A549 (cell line): ENCODE measurements at regions not wholly inside any gene's neighbourhood (a gene's known extent, or its start where the extent isn't known, plus 50 kb on each side); places are given as distances from the start of the nearest gene placed in this dataset.

Experiments
- ATAC-seq, 2 experiments: fragments of 200-7000 bp in 1 of 2; fragments of >200 bp in 1 of 2; cut with Nextera tagmentation in 1 of 2; cut with Tn5 transposase in 1 of 2; 3 replicates each; pipeline versions ENCODE4 v1.8.0 to v1.9.1; 2018 to 2020; ENCODE audit warnings: mild to moderate bottlenecking in 1 of 2, moderate library complexity in 1 of 2
- CTCF ChIA-PET: fragments of 300-600 bp; sonication (Branson Sonifier 250); formaldehyde crosslinking; extraction: SDS; loops from one replicate; lab custom pipeline; 2021; ENCODE audit warnings: antibody characterized with exemption, inconsistent platforms; lab: Yijun Ruan, JAX
- POLR2A ChIA-PET: fragments of 350-600 bp; formaldehyde crosslinking; extraction: SDS; loops from one replicate; lab custom pipeline; 2021; ENCODE audit warnings: antibody characterized with exemption, inconsistent platforms; lab: Yijun Ruan, JAX
- DNase-seq, 2 experiments: peaks; one replicate each; pipeline versions ENCODE4 v3.0.0 to v3.0.0-alpha.2; 2011 to 2016; ENCODE audit warnings: low read depth in 1 of 2, low spot score in 1 of 2
- FAIRE-seq: peaks from 2 replicates; lab custom pipeline; 2011; peaks lifted over from hg19 to GRCh38; lab: Jason Lieb, UNC
- H3K27ac ChIP-seq, 2 experiments: fragments of >200 bp; sonication (Bioruptor Twin); formaldehyde crosslinking; 3 replicates each; pipeline ENCODE4 v1.5.1; 2016 to 2017
- H3K4me1 ChIP-seq: fragments of >200 bp; sonication (Bioruptor Twin); formaldehyde crosslinking; 3 replicates; pipeline ENCODE4 v1.6.1; 2016
- H3K4me2 ChIP-seq: fragments of >200 bp; sonication (Bioruptor Twin); formaldehyde crosslinking; 3 replicates; pipeline ENCODE4 v1.6.1; 2016
- H3K4me3 ChIP-seq: fragments of >200 bp; sonication (Bioruptor Twin); formaldehyde crosslinking; 3 replicates; pipeline ENCODE4 v1.5.1; 2016
- H3K9me3 ChIP-seq: fragments of >200 bp; sonication (Bioruptor Twin); formaldehyde crosslinking; 3 replicates; pipeline ENCODE4 v1.6.1; 2016
- BHLHE40 ChIP-seq: IDR thresholded peaks from 2 replicates; pipeline ENCODE4 v1.6.1; 2012; ENCODE audit warnings: low read depth, low read length, inconsistent platforms
- CBX2 ChIP-seq: fragments of 200-600 bp; sonication (generic); IDR thresholded peaks from 2 replicates; pipeline ENCODE4 v1.6.1; 2016; ENCODE audit warnings: low read depth, mild to moderate bottlenecking, borderline replicate concordance
- CEBPB ChIP-seq, 2 experiments: fragments of >200 bp in 1 of 2; sonication (Bioruptor Twin) in 1 of 2; formaldehyde crosslinking in 1 of 2; IDR thresholded peaks; 2 replicates each; pipeline ENCODE4 v1.6.1; 2012 to 2016
- CHD4 ChIP-seq: fragments of 200-600 bp; sonication (generic); IDR thresholded peaks from 2 replicates; pipeline ENCODE4 v1.6.1; 2016; ENCODE audit warnings: antibody characterized with exemption, mild to moderate bottlenecking, borderline replicate concordance
- EHF ChIP-seq: fragments of 250-450 bp; sonication (Bioruptor Pico); IDR thresholded peaks from 2 replicates; pipeline ENCODE4 v1.5.0; 2020; ENCODE audit warnings: mild to moderate bottlenecking
- EHMT2 ChIP-seq: fragments of 200-600 bp; sonication (generic); IDR thresholded peaks from 2 replicates; pipeline ENCODE4 v1.6.1; 2016; ENCODE audit warnings: antibody characterized with exemption, low read depth, mild to moderate bottlenecking, moderate library complexity
- ESRRA ChIP-seq: fragments of 150-350 bp; IDR thresholded peaks from 2 replicates; pipeline ENCODE4 v1.6.1; 2014; ENCODE audit warnings: mild to moderate bottlenecking, low read length, borderline replicate concordance
- FOSL2 ChIP-seq, 2 experiments: fragments of 450-650 bp in 1 of 2; fragments of >200 bp in 1 of 2; sonication (Bioruptor Twin) in 1 of 2; formaldehyde crosslinking; IDR thresholded peaks; 2 replicates each; pipeline versions ENCODE4 v1.5.0 to v1.6.1; 2016 to 2020; ENCODE audit warnings: mild to moderate bottlenecking in 1 of 2, moderate library complexity in 1 of 2
- HDAC2 ChIP-seq: fragments of 200-600 bp; sonication (generic); IDR thresholded peaks from 2 replicates; pipeline ENCODE4 v1.6.1; 2016
- HEYL ChIP-seq: fragments of 250-450 bp; sonication (Bioruptor Pico); IDR thresholded peaks from 2 replicates; pipeline ENCODE4 v1.8.0; 2021; ENCODE audit warnings: mild to moderate bottlenecking, moderate library complexity
- HOXA7 ChIP-seq: fragments of 250-450 bp; sonication (Bioruptor Pico); IDR thresholded peaks from 2 replicates; pipeline ENCODE4 v1.5.0; 2020; ENCODE audit warnings: mild to moderate bottlenecking, moderate library complexity
- HOXB13 ChIP-seq: fragments of 250-450 bp; sonication (Bioruptor Pico); IDR thresholded peaks from 2 replicates; pipeline ENCODE4 v1.5.0; 2020; ENCODE audit warnings: low read depth, mild to moderate bottlenecking, moderate library complexity
- HOXB5 ChIP-seq: fragments of 250-450 bp; sonication (Bioruptor Pico); IDR thresholded peaks from 2 replicates; pipeline ENCODE4 v1.5.0; 2020; ENCODE audit warnings: mild to moderate bottlenecking, moderate library complexity
- JUN ChIP-seq, 2 experiments: fragments of >200 bp; sonication (Bioruptor Twin); formaldehyde crosslinking; IDR thresholded peaks; 2 replicates in 1 of 2; 3 replicates in 1 of 2; pipeline ENCODE4 v1.6.1; 2016 to 2017
- MAFK ChIP-seq: fragments of 450-650 bp; IDR thresholded peaks from 2 replicates; pipeline ENCODE4 v1.6.1; 2014; ENCODE audit not compliant: partially characterized antibody
- MAZ ChIP-seq: fragments of 150-350 bp; IDR thresholded peaks from 2 replicates; pipeline ENCODE4 v1.6.1; 2014; ENCODE audit warnings: antibody characterized with exemption, low read depth, low read length, borderline replicate concordance
- MYC ChIP-seq: IDR thresholded peaks from 2 replicates; pipeline ENCODE4 v1.6.1; 2012; ENCODE audit warnings: mild to moderate bottlenecking, inconsistent platforms, low read length, improper control_type of control experiment, borderline replicate concordance
- NR3C1 ChIP-seq: fragments of >200 bp; sonication (Bioruptor Twin); formaldehyde crosslinking; IDR thresholded peaks from 3 replicates; pipeline ENCODE4 v1.6.1; 2017
- PHF8 ChIP-seq: fragments of 200-600 bp; sonication (generic); IDR thresholded peaks from 2 replicates; pipeline ENCODE4 v1.6.1; 2016; ENCODE audit warnings: low read depth, mild to moderate bottlenecking, antibody characterized with exemption, moderate library complexity, borderline replicate concordance
- RAD21 ChIP-seq, 2 experiments: fragments of >200 bp in 1 of 2; sonication (Bioruptor Twin) in 1 of 2; formaldehyde crosslinking in 1 of 2; IDR thresholded peaks in 1 of 2; conservative IDR thresholded peaks in 1 of 2; 2 replicates in 1 of 2; 3 replicates in 1 of 2; pipeline ENCODE4 v1.6.1; 2012 to 2018; ENCODE audit warnings: inconsistent platforms in 1 of 2
- RFX5 ChIP-seq: fragments of 450-650 bp; IDR thresholded peaks from 2 replicates; pipeline ENCODE4 v1.7.1; 2014; ENCODE audit warnings: antibody characterized with exemption, mild to moderate bottlenecking, moderate library complexity
- SREBF2 ChIP-seq: fragments of 450-650 bp; IDR thresholded peaks from 2 replicates; pipeline ENCODE4 v1.6.1; 2014; ENCODE audit warnings: mild to moderate bottlenecking, moderate library complexity
- TFCP2L1 ChIP-seq: fragments of 250-450 bp; sonication (Bioruptor Pico); IDR thresholded peaks from 2 replicates; pipeline ENCODE4 v1.5.0; 2021; ENCODE audit warnings: mild to moderate bottlenecking
- ZC3H11A ChIP-seq: fragments of 450-650 bp; IDR thresholded peaks from 2 replicates; pipeline ENCODE4 v1.6.1; 2014; ENCODE audit warnings: antibody characterized with exemption, mild to moderate bottlenecking
- ZNF302 ChIP-seq: fragments of 250-450 bp; sonication (Bioruptor Pico); IDR thresholded peaks from 2 replicates; pipeline ENCODE4 v1.9.0; 2021; ENCODE audit warnings: inconsistent platforms, mild to moderate bottlenecking, moderate library complexity
- ZSCAN20 ChIP-seq: fragments of 250-450 bp; sonication (Bioruptor Pico); IDR thresholded peaks from 2 replicates; pipeline ENCODE4 v1.8.0; 2022; ENCODE audit warnings: mild to moderate bottlenecking, moderate library complexity
- WGBS: methylation state at CpG from one replicate; pipeline ENCODE4 v1.1.6; 2017; ENCODE audit errors: missing lambda C conversion rate; 5-methylcytosine and 5-hydroxymethylcytosine counted together
- TF ChIP-seq, protein P1 (sequence below): IDR thresholded peaks from 2 replicates; pipeline ENCODE4 v1.6.1; 2012
- TF ChIP-seq, protein P2 (sequence below): fragments of >200 bp; sonication (Bioruptor Twin); formaldehyde crosslinking; IDR thresholded peaks from 3 replicates; pipeline ENCODE4 v1.5.1; 2016
- TF ChIP-seq, protein P3 (sequence below): IDR thresholded peaks from 2 replicates; pipeline ENCODE4 v1.6.1; 2012; ENCODE audit warnings: low read depth, borderline replicate concordance
- TF ChIP-seq, protein P4 (sequence below): fragments of >200 bp; sonication (Bioruptor Twin); formaldehyde crosslinking; IDR thresholded peaks from 2 replicates; pipeline ENCODE4 v1.6.1; 2016

DNA sequence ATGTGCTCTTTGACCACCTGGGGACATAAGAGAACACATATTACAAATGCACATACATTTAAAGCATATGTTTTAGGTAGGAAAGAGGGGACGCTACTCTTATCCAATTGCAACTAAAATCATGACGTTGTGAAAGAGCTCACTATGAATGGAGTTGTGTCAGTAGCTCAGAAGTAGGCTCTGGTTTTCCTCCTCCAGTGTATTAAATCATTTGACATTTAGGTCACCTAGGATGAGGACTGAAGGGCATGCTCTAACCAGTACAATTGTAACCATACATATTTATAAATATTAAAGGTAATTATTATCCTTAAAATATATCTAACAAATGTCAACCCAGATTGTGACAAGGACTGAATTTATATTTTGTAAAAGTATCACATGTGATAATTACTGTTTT, 389.0 kb downstream of the KLF12 start:
- Histone ChIP-seq H3K4me3 (no peak overlapping the region), H3K9me3 (no peaks in the 10 kb centered on the region; the same call in 2 of the 3 replicates)
- TF ChIP-seq ZNF302 (no peak), RFX5 (no peak), HDAC2 (no peak), HOXB5 (CRISPR knock-in tag) (no peak), TFCP2L1 (CRISPR knock-in tag) (no peak), ZC3H11A (no peak), PHF8 (no peak), EHF (CRISPR knock-in tag) (no peak), BHLHE40 (no peak), MAFK (no peak), ZSCAN20 (CRISPR knock-in tag) (no peak), ESRRA (no peak), JUN (IDR thresholded peaks at IDR 0.05) (no peak), SREBF2 (no peak), CHD4 (no peak), HOXA7 (CRISPR knock-in tag) (no peak)
- TF ChIP-seq, protein P1, sequence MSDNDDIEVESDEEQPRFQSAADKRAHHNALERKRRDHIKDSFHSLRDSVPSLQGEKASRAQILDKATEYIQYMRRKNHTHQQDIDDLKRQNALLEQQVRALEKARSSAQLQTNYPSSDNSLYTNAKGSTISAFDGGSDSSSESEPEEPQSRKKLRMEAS, result no peak
- TF ChIP-seq, protein P2, sequence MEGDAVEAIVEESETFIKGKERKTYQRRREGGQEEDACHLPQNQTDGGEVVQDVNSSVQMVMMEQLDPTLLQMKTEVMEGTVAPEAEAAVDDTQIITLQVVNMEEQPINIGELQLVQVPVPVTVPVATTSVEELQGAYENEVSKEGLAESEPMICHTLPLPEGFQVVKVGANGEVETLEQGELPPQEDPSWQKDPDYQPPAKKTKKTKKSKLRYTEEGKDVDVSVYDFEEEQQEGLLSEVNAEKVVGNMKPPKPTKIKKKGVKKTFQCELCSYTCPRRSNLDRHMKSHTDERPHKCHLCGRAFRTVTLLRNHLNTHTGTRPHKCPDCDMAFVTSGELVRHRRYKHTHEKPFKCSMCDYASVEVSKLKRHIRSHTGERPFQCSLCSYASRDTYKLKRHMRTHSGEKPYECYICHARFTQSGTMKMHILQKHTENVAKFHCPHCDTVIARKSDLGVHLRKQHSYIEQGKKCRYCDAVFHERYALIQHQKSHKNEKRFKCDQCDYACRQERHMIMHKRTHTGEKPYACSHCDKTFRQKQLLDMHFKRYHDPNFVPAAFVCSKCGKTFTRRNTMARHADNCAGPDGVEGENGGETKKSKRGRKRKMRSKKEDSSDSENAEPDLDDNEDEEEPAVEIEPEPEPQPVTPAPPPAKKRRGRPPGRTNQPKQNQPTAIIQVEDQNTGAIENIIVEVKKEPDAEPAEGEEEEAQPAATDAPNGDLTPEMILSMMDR, result no peak
- TF ChIP-seq, protein P3, sequence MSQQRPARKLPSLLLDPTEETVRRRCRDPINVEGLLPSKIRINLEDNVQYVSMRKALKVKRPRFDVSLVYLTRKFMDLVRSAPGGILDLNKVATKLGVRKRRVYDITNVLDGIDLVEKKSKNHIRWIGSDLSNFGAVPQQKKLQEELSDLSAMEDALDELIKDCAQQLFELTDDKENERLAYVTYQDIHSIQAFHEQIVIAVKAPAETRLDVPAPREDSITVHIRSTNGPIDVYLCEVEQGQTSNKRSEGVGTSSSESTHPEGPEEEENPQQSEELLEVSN, result no peak
- TF ChIP-seq, all 56 proteins: peak for 0
- Histone ChIP-seq H3K27ac (no peak overlapping the region), H3K4me2 (no peak overlapping the region), H3K4me1 (no peaks in the 10 kb centered on the region)
- FAIRE-seq (no peak), DNase-seq (no peak), ATAC-seq (no peak)
- POLR2A ChIA-PET, result no interaction called here
- CTCF ChIA-PET, result no interaction called here
- WGBS, result 77% methylated on average over 2 of the region's 2 CpGs

DNA sequence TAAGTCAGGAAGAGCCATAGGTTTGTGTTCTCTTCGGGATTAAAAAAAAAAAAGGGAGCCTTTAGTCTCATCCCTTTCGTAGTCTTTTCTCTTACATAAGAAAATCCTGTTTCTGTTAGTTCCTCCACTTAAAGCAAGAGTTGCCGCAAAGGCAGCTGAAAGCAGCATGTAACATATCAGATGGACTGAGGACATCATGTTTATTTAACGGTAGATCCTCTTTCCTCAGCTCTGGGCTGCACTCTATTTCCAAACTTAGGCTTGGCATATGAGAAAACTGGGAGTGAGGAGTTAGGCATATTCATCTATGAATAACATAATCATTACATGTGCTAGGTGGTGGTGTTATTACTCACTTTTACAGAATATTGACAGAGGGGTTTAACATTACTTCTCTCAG, 391.2 kb downstream of the KLF12 start:
- ChIA-PET CTCF (no interaction called here), POLR2A (no interaction called here)
- no peaks in the 10 kb centered on the region for H3K9me3 ChIP-seq
- DNase-seq (no peak), FAIRE-seq (no peak), ATAC-seq (no peak)
- H3K4me2 ChIP-seq, result no peak overlapping the region
- no peaks in the 10 kb centered on the region for H3K4me1 ChIP-seq
- TF ChIP-seq TFCP2L1 (CRISPR knock-in tag) (no peak), HOXB13 (CRISPR knock-in tag) (no peak), RFX5 (no peak), MYC (no peak), NR3C1 (no peak), CEBPB (IDR thresholded peaks at IDR 0.05) (no peak), EHF (CRISPR knock-in tag) (no peak), ZNF302 (no peak), RAD21 (conservative IDR thresholded peaks at IDR 0.05 in 1 of 2, IDR thresholded peaks at IDR 0.05 in 1 of 2) (no peak), EHMT2 (no peak), HOXB5 (CRISPR knock-in tag) (no peak), FOSL2 (IDR thresholded peaks at IDR 0.05) (no peak), FOSL2 (CRISPR knock-in tag; IDR thresholded peaks at IDR 0.05) (no peak), CBX2 (no peak), HEYL (CRISPR knock-in tag) (no peak), MAZ (no peak)
- TF ChIP-seq, protein P2, result no peak
- TF ChIP-seq, protein P4, sequence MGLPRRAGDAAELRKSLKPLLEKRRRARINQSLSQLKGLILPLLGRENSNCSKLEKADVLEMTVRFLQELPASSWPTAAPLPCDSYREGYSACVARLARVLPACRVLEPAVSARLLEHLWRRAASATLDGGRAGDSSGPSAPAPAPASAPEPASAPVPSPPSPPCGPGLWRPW, result no peak
- no peak overlapping the region for H3K4me3 ChIP-seq
- 82% methylated on average over 4 of the region's 4 CpGs for WGBS
- no peak overlapping the region for H3K27ac ChIP-seq
